Activated CD4-positive, alpha-beta T cell treated with anti-CD3 and anti-CD28 coated beads, Interleukin-10, Interleukin-2, amounts not matched to agents 100 ng/mL and 50 ng/mL, durations not matched to agents 16 hours and 8 hours (primary cell): ENCODE measurements at regions not wholly inside any gene's neighbourhood (a gene's known extent, or its start where the extent isn't known, plus 50 kb on each side); places are given as distances from the start of the nearest gene placed in this dataset.

ENCODE experiments used
- DNase-seq: peaks from one replicate; pipeline ENCODE4 v3.0.0-alpha.2; 2020

DNA sequence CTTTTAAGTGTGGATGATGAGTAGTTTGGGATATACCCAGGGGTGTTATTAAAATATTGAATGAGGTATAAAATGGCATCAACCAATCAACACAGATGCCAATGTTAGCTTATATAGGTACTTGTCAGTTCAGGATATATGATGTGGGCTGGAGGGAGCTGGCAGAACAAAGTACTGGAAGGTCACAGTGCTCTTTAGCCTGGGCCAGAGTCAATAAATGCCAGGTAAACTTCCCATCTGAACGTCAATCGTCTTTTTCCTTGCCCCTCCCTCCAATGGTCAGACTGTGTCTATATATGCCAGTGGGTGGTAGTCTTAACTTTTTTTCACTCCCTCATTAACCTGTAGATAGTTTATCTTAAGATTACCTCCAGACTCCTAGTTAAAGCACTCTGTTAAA lies 140.8 kb upstream of the RBMS1 start:
- DNase-seq, result no peak

DNA sequence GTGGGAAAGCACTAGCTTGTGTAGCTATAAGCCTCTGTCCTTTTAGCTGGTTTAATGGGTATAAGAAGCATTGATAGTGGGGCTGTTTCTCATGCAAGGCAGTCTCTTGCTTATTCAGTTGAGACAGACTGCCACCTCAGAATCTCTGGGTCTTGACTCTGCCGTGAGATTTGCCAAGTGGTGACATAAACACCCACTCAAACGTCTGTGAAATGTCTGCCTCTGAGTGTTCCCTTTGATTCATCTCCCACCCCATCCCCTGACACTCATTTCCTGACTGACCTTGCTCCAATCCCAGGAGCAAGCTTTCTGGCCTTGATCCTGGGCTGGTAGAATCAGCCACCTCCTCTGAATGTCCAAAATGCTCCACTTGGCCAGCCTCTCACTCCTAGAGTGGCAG lies 141.9 kb upstream of the RBMS1 start:
- DNase-seq, result no peak

DNA sequence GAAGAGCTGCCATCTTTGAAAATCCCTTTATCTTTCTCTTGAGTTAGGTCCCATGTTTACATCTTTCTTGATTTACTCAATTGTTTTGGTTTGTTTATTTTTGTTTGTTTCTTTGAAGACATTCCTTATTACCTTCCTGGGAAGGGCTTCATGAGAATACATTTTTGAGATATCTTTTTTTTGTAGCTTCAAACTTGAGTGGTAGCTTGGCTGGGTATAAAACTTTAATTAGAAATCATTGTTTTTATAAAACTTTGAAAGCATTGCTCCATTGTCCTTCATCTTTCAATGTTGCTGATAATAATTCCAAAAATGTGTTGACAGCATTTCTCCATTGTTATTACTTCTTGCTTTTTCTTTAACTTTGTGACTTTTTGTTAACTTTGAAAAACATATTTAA lies 145.9 kb upstream of the RBMS1 start:
- DNase-seq, result no peak

DNA sequence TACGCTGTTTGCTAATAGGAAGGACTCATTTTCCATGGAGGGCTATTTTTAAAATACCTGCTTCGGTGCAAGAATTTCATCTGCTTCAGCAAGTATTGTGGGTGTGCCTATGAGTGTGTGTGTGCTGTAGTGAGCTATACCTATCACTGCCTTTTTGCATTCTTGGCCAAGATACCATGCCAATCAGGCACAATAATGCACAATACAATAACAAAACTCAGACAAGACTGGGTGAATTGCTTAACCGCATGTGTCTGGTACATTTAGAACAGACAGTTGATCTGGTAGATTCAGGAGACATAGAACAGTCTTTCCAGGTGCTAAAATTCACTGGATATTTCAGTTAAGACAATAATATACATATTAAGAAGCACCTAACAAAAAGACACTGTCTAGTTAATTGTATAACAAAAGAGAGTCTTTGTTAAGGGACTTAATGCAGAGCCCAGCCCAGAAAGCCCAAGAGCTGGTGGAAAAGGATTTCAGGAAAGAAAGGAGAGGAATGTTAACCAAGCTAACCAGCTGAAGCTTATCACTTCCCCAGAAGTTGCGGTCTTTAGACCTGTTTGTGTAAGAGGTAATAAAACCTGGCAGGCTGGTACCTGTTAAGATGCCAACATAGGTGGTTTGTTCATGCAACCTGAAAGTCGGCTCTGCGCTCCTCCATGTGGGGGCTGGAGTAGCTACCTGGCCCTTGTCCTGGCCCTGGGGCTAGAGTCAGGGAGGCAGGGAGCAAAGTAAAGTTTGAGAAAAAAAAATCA lies 153.3 kb upstream of the RBMS1 start:
- no peak for DNase-seq

DNA sequence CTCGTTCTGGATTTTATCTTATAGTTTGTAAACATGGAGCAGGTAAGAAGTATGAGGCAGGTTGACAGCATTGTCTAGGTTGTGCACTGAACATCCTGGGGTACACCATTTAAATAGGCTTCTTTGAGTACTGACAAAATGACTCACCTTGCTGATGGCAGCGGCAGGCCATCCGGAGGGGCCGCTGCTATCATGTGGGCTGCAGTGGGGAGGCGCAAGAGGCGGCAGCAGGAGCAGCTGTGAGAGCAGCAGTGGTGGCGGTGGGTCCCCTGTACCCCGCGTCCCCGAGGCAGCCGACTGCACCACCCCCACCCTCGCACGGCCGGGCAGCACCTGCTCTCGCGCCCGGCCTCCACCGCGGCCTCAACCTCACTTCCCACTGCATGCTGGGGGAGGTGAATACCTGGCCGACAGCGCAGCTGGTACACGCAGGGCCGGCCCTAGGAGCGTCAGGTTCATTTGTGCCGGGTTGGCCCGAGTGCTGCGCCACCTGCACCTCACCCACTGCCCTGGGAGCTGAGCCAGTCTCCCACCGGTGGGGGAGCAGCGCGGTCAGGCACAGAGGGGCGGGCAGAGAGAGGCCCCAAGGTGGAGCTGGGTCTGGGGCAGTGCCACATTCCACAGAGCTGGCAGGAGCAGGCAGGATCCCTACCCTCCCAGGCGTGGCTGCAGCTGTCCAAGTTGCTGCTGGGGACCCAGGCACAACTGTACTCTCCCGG lies 154.5 kb upstream of the RBMS1 start:
- no peak for DNase-seq

DNA sequence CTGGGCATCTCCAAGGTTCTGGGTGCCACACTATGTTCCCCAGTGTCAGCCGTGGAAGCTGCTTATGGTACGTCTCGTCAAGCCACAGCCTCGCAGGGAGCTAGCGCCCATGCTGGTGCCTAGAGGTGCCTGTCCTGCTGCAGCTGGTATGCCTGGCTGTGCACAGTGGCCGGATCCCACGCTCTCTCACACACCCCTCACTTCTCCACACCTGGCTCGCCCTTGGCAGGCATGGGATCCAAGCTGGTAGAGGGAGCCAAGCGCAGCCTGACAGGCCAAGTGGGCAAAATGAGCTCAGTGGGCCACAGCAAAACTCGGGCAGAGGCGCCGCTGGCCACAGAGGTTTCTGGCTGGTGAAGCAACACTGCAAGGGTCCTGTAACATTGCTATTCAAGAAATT lies 156.1 kb upstream of the RBMS1 start:
- DNase-seq, result no peak

DNA sequence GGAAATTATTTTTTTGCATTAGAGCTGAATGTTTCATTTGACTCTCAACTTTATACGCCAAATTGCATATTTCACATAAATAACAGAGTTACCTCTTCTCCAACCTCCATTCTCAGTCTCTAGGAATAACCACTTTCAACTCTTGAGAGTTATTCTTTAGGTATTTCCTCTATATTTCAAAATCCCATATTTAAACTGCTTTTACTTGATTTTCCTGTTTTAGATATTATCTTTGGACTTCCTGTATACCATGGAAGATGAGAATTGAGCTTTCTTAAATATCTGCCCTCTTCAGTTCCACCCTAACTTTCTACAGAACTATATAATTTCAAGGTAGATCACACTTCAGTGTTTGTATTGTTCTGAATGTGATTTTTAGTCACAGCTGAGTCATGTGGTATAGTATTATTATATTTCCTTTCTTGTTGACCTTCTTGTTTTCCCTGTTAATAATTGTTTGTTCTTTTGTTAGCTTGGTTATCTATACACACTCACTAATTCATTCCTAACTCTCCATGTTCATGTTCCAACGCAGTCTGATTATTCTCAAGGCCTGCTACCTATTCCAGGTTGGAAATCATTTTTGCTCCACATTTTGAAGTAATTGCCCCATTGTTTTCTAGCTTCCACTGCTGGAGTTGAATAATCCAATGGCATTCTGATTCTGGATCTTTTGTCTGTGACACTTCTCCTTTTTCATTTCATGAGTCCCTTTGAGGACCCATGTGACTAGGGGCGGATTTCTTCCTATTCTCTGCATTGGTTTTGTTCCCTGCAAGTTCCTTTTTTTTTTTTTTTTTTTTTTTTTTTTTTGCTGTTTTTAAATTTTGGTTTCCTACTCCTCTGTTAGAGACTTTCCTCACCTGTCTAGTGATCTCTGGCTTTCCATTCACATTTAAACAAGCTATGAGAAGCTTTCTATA lies 156.8 kb upstream of the RBMS1 start:
- DNase-seq, result no peak

DNA sequence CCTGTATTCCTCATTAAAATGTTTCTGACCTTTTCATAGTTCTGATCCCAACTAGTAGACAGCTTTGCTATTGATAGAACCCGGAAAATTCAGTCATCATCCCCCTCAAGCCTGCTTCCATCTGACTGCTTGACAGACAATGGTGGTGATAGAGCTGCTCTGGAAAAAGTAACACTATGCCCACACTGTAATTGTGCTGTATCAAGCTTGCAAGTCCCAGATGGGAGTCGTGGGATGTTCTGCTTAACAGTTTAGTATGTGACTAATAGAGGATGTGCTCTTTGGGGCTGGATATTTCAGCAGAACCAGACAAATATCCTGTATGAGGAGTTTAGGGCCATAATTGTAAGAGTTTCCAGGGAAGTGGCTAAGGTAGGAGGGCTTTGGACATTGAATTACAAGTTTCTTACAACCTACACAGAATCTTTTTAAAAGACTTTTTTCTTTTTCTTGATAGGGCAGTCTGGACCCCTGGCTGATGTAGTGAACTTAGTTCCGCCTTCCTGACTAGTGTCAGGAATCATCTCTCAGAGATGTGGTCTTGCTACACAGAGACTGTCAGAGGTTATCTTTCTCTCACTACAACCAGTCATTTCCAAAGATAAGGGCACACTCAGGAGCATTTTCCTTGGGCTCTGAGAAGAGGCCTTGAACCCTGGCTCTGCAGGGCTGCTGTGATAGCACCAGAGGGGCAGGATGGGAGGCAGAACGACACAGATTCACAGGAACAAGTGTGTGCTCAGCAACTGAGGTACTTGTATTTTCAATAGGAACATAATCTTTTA lies 158.0 kb upstream of the RBMS1 start:
- DNase-seq, result peak; percentile 2

DNA sequence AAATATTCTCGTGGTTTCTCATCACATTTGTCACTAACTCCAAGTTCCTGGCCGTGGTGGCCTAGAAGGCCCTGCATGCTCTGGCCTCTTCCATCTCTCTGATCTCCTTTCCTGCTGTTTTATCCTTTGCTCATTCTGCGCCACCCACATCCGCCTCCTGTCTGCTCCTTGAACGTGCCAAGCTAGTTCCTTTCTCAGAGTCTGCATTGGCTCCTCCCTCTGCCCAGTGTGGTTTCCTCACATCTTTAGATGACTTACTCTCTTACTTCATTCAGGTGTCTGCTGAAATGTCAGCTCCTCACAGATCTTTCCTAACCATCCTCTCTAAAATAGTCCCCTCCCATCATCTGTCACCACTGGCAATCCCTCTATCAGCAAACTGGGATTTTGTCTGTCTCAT lies 158.6 kb upstream of the RBMS1 start:
- DNase-seq, result peak; percentile 85

DNA sequence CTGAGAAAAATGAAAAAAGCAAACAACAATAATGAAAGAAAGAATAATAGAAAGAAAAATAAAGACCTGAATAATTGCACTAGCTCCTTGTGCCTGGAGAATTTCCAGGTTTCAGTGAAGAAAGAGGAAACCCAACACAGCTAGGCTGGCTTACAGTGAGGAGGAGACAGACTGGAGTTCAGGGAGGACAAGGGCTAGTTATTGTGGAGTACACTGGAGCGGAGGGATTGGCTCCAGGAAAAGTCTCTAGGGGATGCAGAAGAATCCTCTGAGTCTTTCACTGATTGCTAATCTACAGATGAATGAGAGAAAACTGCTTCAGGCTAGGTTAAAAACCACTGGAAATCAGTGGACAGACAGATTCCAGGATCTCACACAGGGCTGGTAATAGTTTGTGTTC lies 163.6 kb upstream of the RBMS1 start:
- no peak for DNase-seq

DNA sequence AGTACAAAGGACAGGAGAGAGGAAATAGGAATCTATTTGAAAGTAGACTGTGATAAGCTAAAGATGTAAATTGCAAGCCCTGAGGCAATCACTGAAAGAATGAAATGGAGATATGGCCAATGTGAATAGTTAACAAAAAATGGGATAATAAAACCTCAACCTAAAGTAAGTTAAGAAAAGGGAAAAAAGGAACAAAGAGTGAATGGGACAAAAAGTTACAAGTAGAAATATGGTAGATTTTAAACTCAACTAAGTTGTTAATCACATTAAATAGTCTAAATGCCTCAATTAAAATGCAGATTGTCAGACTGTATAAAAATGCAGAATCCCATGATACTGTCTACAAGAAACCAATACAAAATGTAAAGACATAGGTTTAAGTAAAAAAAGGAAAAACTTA lies 165.2 kb upstream of the RBMS1 start:
- no peak for DNase-seq

DNA sequence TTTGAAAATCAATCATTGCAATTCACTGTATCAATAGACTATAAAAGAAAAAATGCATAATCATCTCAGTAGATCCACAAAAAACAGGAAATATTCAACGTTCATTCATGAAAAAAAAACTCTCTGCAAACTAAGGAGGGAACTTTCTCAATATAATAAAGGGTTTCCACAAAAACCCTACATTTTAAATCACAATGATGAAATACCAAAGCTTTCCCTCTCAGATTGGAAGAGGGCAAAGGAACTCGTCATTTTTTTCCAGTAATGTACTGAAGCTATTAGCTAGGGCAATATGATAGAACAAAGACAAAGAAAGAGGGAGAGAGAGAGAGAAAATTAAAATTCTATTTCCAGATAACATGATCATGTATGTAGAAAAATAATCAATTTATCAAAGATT lies 167.1 kb upstream of the RBMS1 start:
- no peak for DNase-seq

DNA sequence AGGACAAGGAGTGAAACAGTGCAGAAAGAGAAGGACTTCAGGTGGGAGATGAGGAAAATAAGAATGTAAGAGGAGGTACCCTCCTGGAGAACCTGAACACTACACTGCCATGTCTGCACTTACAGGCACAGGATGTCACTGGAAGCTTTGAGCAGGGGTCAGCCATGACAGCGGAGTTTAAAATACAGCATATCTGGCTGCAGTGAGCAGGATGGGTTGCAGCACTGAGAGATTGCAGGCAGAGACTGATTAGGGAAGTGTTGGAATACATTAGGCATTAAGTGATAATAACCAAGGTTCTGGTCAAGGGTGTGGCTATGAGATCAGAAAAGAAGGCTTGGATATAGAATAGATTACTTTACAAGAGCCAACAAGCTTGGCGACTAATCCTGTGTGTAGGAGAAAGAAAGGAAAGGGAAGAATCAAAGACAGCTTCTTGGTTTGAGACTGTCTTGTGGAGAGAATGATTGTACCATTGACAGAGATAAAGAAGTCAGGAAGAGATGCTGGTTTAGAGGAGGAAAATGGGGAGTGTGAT lies 171.1 kb upstream of the RBMS1 start:
- DNase-seq, result no peak

DNA sequence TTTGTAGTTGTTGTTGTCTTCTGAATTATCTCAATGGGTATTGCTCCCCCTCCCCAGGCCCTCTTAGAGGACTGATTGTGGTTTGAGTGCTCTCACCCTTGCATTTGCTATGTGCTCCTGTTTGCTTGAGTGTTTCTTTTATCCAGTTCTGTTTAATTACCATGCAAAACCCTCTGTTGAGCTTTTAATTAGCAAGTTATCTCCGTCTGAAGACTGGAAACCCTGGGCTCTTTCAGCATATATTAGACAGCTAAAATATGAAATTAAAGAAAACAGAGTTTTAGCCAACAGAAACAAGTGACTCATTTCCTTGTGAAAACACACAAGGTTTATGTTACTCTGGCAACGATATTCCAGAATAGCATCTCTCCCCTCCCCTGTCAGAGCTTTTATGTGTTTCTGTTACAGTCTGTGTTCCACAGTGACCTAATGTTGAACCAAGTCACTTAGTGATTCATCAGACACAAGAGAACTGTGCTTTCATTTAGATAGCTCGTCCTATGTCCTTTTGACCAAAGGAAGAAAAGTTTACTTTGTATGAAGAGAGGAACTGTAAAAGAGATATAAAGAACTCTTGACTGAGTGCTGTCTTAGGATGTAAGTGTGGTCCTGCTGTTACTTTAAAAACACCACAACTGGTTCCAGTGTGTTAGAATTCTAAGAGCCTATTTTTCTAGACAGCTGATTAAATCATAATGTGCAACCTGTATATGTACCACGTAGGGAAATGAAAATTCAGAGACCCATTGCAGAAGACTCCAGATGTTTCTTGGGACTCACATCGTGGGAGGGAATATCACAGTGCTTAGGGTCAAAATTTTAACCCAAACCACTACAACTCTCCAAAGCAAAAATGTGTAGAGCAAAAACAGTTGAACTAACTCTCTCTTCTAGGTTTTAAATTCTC lies 172.8 kb upstream of the RBMS1 start:
- peak; percentile 69 for DNase-seq

DNA sequence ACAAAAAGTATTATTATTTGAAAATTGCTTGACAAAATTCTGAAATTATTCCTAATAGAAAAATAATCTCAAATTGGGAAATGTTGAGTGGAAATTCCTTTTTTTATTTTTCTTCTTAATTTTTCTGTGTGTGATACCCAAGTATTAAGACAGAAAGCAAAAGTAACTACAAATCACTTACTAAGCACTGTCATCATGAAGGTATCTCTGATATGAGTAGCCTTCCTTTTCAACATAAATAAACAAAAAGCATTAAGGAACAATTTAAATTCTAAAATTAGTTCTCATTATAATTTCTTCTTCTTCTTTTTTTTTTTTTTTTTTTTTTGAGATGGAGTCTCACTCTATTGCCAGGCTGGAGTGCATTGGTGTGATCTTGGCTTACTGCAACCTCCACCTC lies 174.2 kb upstream of the RBMS1 start:
- DNase-seq, result no peak

DNA sequence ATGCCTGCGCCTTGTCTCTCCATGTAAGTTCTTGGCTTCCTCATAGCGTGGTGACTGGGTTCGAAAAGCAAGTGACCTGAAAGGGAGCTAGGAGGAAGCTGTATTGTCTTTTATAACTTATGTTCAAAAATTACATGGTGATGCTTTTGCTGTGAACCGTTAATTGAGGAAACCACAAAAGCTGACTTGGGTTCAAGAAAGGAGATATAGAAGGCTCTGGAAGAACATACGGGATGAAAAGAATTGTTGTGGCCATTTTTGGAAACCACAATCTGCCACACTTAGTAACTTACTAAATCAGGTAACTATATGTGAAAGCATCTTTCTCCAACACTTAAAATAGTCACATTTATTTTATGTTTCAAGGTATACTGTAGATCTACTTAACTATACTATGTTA lies 177.0 kb upstream of the RBMS1 start:
- DNase-seq, result no peak

DNA sequence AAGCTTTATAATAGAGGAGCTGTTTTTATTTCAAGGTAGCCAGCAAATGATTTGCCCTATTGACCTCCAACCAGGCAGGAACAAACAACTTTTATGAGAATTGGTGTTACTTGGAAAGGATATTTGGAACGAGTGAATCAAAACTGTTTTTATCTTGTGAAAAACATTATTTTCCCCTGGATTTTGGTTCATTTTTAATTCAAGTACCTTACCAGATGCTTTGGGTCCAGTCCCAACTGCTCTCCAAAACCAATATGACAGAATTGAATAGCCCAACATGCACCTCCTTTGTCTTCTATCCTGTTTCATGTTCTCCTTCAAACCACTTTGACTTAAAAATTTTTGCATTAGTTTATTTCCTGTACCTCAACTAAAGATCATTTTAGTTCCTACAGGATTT lies 178.6 kb upstream of the RBMS1 start:
- no peak for DNase-seq

DNA sequence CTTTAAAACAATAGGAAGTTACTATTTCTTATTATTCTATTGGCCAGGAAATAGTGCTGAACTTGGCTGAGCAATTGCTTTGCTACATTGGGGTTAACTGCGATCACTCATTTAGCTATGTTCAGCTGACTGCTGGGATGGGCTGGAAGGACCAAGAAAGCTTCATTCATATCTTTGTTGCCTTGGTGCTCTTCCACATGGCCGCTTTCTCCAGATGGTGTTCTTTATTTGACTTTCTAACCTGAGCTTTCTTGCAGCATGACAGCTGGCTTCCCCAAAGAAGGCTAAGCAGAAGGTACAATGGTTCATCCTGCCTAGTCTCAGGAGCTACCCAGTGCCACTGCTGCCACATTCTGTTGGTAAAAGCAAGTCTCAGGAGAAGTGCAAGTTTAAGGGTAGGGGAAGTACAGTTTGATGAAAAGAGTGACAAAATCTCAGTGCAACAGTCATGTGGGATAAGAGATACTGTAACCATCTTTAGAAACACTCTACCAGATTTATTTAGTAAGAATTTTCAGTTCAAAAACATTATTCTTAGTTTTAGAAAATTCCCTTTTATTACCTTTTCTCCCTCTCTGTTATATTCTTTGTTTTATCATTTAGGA lies 180.6 kb upstream of the RBMS1 start:
- no peak for DNase-seq

DNA sequence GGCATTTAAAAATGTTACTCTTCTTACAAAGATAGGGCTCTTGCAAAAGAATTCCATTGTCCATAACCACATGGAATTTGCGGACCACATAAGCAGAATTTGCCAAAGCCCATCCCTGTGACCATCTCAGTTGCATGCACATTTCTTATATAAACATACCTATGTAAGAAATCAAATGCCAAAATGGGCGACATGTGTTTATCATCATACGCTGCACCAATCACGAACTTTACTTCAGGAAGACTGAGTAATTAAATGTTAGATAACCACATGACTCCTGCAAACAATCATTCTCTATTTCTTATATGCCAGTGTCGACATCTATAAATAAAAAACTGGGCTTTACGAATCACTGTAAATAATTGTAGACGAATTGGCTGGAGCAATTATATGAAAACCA lies 186.1 kb upstream of the RBMS1 start:
- DNase-seq, result no peak

DNA sequence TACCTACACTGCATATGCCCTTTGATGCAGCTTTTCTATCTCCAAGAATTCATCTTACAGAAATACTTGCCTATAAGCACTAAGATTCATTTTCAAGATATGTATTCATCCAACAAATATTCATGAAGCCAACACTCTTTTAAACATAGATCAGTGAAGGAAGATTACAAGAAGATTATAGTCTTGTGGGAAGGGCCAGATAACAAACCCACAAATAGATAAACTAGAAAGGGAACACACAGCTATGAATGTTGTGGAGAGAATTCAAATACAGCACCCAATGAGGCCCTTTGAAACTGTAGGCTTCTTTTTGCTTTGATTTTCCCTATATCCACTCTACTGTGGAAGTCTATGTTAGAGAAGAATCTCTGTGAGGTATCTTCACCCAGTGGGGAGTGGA lies 186.7 kb upstream of the RBMS1 start:
- DNase-seq, result no peak

DNA sequence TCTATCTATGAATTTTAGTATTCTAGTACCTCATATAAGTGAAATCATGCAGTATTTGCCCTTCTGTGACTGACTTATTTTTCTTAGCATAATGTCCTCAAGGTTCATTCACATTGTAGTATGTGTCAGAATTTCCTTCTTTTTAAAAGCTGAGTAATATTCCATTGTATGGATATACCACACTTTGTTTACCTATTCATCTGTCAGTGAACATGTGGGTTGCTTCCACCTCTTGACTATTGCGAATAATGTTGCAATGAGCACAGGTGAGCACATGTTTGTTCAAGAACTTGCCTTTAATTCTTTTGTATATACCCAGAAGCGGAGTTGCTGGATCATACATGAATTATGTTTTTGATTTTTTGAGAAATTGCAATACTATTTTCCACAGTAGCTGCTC lies 187.4 kb upstream of the RBMS1 start:
- no peak for DNase-seq
